T-helper 1 cell treated with Interleukin-12 subunit alpha and Interleukin-12 subunit beta and Interleukin-4 antibody, amounts not matched to agents 30 μg/mL and 1 μg/mL, for 36 hours (primary cell): ENCODE measurements at regions not wholly inside any gene's neighbourhood (a gene's known extent, or its start where the extent isn't known, plus 50 kb on each side); places are given as distances from the start of the nearest gene placed in this dataset.
"Not testable (repeated sequence)": the region's sequence is repeated elsewhere in the genome, so short reads cannot be mapped to it uniquely, and the experiment has no call there.

Experiments
- H3K27ac Mint-ChIP-seq: one replicate; pipeline ENCODE4 v1.8.0; 2021; ENCODE audit warnings: mild to moderate bottlenecking, mixed read lengths
- H3K27me3 Mint-ChIP-seq: one replicate; pipeline ENCODE4 v1.8.0; 2021; ENCODE audit warnings: low read depth, mixed read lengths
- H3K36me3 Mint-ChIP-seq: one replicate; pipeline ENCODE4 v1.8.0; 2021; ENCODE audit warnings: low read depth, mixed read lengths
- H3K4me1 Mint-ChIP-seq: one replicate; pipeline ENCODE4 v1.8.0; 2021; ENCODE audit warnings: low read depth, mixed read lengths
- H3K4me3 Mint-ChIP-seq: one replicate; pipeline ENCODE4 v1.8.0; 2021; ENCODE audit warnings: mild to moderate bottlenecking, moderate library complexity, mixed read lengths
- H3K9me3 Mint-ChIP-seq: one replicate; pipeline ENCODE4 v1.8.0; 2021; ENCODE audit warnings: mixed read lengths

DNA sequence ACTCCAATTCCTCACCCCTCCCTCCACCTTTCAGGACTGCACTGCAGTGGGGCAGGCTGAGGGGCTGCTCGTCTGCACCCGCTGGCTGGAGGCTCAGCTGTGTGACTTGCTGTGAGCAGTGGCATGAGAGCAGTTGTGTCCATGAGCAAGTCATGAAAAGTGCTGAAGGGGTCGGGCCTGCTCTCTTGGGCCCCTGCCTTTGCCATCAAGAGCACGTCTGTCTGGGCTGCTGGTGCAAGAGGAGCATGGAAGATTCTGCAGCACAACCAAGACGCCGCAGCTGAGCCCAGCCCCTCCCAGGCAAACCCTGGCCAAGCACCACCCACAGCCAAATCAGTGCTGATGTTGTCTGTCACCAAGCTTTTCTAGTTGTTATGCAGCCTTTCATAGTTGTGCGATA, 284.3 kb downstream of the TCERG1L start:
- Mint-ChIP-seq H3K4me3 (no peak overlapping the region), H3K9me3 (no peaks in the 10 kb centered on the region), H3K36me3 (no peaks in the 10 kb centered on the region), H3K4me1 (no peaks in the 10 kb centered on the region), H3K27me3 (no peaks in the 10 kb centered on the region), H3K27ac (no peak overlapping the region)

GRCh38 chr10:131031346-131031745, 280.2 kb downstream of the TCERG1L start:
- Mint-ChIP-seq H3K4me1 (no peaks in the 10 kb centered on the region), H3K27ac (no peak overlapping the region)

GRCh38 chr10:131032329-131033165, 279.0 kb downstream of the TCERG1L start:
- H3K4me1 Mint-ChIP-seq = no peaks in the 10 kb centered on the region
- H3K36me3 Mint-ChIP-seq = no peaks in the 10 kb centered on the region
- H3K9me3 Mint-ChIP-seq = no peaks in the 10 kb centered on the region
- no peaks in the 10 kb centered on the region for H3K27me3 Mint-ChIP-seq
- no peak overlapping the region for H3K27ac Mint-ChIP-seq
- H3K4me3 Mint-ChIP-seq = no peak overlapping the region

More at GRCh38 chr10:131031346-131031745, 280.2 kb downstream of the TCERG1L start:
- H3K4me3 Mint-ChIP-seq = no peak overlapping the region
- no peaks in the 10 kb centered on the region for H3K27me3 Mint-ChIP-seq
- no peaks in the 10 kb centered on the region for H3K36me3 Mint-ChIP-seq
- H3K9me3 Mint-ChIP-seq = no peaks in the 10 kb centered on the region

DNA sequence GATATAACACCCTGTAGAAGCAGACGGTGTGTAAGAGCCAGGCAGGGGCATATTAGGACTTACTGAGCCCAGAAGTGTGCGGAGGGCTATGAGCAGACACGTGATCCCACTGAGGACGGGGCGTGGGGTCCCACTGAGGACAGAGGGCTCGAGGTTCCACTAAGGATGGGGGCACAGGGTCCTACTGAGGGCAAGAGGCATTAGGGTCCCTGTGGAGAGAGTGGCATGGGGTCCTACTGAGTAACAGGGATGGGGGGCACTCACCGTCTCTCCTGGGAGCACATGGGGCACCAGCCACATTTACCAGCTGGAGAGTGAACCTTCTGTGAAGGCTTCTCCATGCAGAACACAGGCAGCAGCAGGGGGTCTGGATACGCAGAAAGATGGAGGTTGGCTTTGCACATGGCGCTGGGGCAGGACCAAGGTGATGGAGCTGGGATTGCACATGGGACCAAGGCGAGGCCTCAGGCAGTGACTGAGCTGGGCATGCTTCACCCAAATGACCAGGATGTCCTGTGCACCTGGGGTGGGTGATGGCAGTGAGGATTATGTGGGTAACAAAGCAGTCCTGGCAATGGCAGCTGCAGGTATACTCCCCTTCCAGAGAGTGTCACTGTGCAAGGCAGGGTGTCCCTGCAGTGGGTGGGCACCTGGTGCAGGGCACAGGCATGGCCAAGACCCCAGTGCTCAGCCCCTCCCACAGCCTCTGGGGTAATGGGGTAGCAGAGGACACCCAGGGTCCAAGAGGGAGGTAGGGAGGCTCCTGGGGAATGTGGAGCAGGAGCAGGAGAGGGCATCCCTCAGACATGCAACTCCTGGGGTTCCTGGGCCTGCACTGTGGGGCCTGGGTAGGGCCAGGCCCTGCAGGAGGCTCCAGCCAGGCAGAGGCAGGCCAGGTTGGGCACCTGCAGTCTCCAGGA, 278.1 kb downstream of the TCERG1L start:
- no peaks in the 10 kb centered on the region for H3K36me3 Mint-ChIP-seq
- no peaks in the 10 kb centered on the region for H3K4me1 Mint-ChIP-seq
- no peaks in the 10 kb centered on the region for H3K27me3 Mint-ChIP-seq
- no peak overlapping the region for H3K27ac Mint-ChIP-seq
- H3K9me3 Mint-ChIP-seq = no peaks in the 10 kb centered on the region
- no peak overlapping the region for H3K4me3 Mint-ChIP-seq

DNA sequence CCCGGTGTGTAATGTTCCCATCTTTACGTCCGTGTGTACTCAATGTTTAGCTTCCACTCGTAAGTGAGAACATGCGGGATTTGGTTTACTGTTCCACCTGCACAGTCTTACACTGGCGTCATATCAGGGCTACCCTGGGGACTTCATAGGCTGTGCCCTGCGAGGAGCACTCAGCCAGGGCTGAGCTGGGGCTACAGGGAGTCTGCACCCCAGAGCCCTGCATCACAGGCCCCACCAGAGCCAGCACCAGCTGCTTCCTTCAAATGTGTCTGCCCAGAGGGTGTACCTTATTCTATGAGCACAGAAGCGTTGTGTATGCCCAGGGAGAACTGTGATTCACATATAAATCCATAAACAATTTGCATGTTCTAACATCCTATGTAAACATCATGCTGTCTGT, 277.1 kb downstream of the TCERG1L start:
- H3K4me1 Mint-ChIP-seq = no peaks in the 10 kb centered on the region
- H3K36me3 Mint-ChIP-seq = no peaks in the 10 kb centered on the region
- no peaks in the 10 kb centered on the region for H3K27me3 Mint-ChIP-seq
- H3K9me3 Mint-ChIP-seq = no peaks in the 10 kb centered on the region
- no peak overlapping the region for H3K4me3 Mint-ChIP-seq
- no peak overlapping the region for H3K27ac Mint-ChIP-seq

GRCh38 chr10:131035779-131036178, 275.7 kb downstream of the TCERG1L start:
- Mint-ChIP-seq H3K4me3 (no peak overlapping the region), H3K36me3 (no peaks in the 10 kb centered on the region), H3K9me3 (no peaks in the 10 kb centered on the region), H3K4me1 (no peaks in the 10 kb centered on the region), H3K27me3 (no peaks in the 10 kb centered on the region), H3K27ac (no peak overlapping the region)

- H3K9me3 Mint-ChIP-seq = no peaks in the 10 kb centered on the region
- H3K4me3 Mint-ChIP-seq = no peak overlapping the region
- H3K27ac Mint-ChIP-seq = no peak overlapping the region
- H3K36me3 Mint-ChIP-seq = no peaks in the 10 kb centered on the region
- no peaks in the 10 kb centered on the region for H3K4me1 Mint-ChIP-seq
- H3K27me3 Mint-ChIP-seq = no peaks in the 10 kb centered on the region
These were observed 273.5 kb downstream of the TCERG1L start for GRCh38 chr10:131038056-131038455.

GRCh38 chr10:131041031-131041430, 270.5 kb downstream of the TCERG1L start:
- no peaks in the 10 kb centered on the region for H3K9me3 Mint-ChIP-seq
- no peaks in the 10 kb centered on the region for H3K36me3 Mint-ChIP-seq
- H3K27me3 Mint-ChIP-seq = no peaks in the 10 kb centered on the region
- no peak overlapping the region for H3K4me3 Mint-ChIP-seq
- H3K27ac Mint-ChIP-seq = no peak overlapping the region
- H3K4me1 Mint-ChIP-seq = no peaks in the 10 kb centered on the region

GRCh38 chr10:131041441-131041840, 270.1 kb downstream of the TCERG1L start:
- no peaks in the 10 kb centered on the region for H3K9me3 Mint-ChIP-seq
- no peaks in the 10 kb centered on the region for H3K36me3 Mint-ChIP-seq
- no peak overlapping the region for H3K27ac Mint-ChIP-seq
- no peak overlapping the region for H3K4me3 Mint-ChIP-seq
- no peaks in the 10 kb centered on the region for H3K27me3 Mint-ChIP-seq
- no peaks in the 10 kb centered on the region for H3K4me1 Mint-ChIP-seq

- H3K27me3 Mint-ChIP-seq, H3K36me3 Mint-ChIP-seq, H3K9me3 Mint-ChIP-seq, H3K4me3 Mint-ChIP-seq, H3K4me1 Mint-ChIP-seq, H3K27ac Mint-ChIP-seq: not testable (repeated sequence)
These were observed 269.5 kb downstream of the TCERG1L start for GRCh38 chr10:131042015-131042414.
